ENCODE measurements at regions not wholly inside any gene's neighbourhood (a gene's known extent, or its start where the extent isn't known, plus 50 kb on each side); places are given as distances from the start of the nearest gene placed in this dataset.

DNA sequence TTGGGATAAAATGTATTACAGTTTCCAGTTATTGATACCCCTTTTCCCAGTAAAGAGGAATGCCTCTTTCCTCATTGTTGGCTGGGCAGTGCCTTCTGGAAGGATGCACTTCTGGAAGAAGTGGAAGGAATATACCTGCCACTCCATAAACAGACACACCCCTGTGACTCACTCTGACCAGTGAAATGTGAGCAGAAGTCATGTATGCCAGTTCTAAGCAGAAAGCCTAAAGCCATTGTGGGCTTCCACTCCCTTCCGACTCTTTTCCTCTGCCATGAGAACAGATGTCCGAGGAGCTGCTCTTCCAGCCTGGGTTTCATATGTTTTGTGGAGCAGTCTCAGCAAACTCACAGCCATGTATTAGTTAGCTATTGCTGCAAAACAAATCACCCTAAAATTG, 166.1 kb upstream of the SERP2 start:
- Mint-ChIP-seq H3K36me3 (peaks cover 0 to 6% of the 10 kb centered on the region in 2 donors), H3K27ac (no peak overlapping the region), H3K9me3 (peaks cover 5 to 14% of the 10 kb centered on the region in 2 donors)
- DNase-seq (ENCODE audit: low spot score in 2 of 2) (no peak), ATAC-seq (no peak)

DNA sequence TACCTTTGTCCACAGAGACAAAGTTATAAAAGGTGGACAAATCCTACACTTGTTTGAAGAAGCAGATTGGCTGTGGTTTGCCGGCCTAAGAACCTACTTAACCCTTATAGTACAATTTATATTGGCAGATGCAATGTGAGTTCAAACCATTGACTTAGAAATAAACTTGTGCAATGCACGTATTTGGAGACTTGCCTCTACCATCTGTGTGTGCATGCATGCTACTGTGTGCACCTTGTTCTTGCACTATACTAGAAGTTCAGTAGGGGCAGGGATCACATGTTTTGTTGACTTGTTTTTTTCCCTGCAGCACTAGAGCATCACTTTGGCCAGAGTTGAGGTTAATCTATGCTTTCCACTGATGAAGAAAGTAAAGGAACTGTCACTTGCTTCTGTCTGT, 163.1 kb upstream of the SERP2 start:
- no peak for ATAC-seq
- no peak for DNase-seq (ENCODE audit: low spot score in 2 of 2)
- Mint-ChIP-seq H3K9me3 (peaks cover 5 to 12% of the 10 kb centered on the region in 2 donors), H3K36me3 (peaks cover 0 to 5% of the 10 kb centered on the region in 2 donors), H3K27ac (no peak overlapping the region)

DNA sequence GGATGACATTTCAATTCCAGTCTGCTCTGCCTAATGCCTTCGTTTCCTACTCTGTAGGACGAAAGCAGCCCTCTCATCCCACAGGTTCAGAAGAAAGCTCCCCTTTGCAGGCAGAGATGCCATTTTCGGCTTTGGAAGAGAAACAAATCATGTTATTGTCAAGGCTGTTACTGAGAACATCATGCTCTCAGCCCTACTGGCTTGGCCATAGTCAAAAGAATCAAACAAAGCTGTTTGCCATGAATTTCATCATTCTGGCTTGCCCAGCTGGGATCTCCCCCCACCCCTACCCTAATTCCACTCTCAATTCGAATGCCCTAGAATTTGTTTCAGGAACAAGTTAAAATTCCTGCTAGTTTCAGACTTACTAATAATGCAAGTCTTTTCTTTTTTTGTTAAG, 162.3 kb upstream of the SERP2 start:
- Mint-ChIP-seq H3K36me3 (no peaks in the 10 kb centered on the region), H3K27ac (no peak overlapping the region), H3K9me3 (peaks cover 5 to 8% of the 10 kb centered on the region in 2 donors)
- ATAC-seq (no peak), DNase-seq (ENCODE audit: low spot score in 2 of 2) (no peak)

DNA sequence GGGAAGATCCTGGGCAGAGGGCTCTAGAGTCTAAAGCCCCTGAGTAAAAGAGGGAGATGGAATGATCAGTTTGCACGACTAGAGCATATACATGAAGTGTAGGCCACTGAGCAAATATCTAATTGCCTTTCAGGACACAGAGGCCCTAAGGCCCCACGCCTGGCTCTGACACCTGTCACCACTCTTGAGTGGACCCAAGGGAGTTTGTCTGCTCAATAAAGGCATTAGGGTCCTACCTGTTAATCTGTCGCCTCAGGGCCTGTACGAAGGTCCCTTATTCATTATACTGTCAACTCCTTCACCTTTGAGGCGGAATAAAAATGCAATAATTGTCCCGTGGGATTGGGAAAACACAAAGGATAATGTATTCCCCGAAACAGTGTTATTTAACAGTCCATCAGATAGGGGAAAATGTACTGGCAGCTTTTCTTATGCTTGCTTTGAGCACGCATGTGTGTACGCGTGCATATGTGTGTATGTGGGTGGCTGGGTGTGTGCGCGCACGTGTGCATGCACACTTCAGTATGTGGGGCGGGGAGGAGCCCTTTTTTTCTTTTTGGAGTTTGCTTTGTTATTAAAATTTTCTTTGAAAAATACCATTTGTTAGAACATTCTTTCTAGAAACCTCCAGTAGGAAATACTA, 161.8 kb upstream of the SERP2 start:
- DNase-seq (ENCODE audit: low spot score in 2 of 2) (no peak), ATAC-seq (no peak)
- Mint-ChIP-seq H3K9me3 (peaks cover 5 to 8% of the 10 kb centered on the region in 2 donors), H3K27ac (no peak overlapping the region), H3K36me3 (no peaks in the 10 kb centered on the region)

DNA sequence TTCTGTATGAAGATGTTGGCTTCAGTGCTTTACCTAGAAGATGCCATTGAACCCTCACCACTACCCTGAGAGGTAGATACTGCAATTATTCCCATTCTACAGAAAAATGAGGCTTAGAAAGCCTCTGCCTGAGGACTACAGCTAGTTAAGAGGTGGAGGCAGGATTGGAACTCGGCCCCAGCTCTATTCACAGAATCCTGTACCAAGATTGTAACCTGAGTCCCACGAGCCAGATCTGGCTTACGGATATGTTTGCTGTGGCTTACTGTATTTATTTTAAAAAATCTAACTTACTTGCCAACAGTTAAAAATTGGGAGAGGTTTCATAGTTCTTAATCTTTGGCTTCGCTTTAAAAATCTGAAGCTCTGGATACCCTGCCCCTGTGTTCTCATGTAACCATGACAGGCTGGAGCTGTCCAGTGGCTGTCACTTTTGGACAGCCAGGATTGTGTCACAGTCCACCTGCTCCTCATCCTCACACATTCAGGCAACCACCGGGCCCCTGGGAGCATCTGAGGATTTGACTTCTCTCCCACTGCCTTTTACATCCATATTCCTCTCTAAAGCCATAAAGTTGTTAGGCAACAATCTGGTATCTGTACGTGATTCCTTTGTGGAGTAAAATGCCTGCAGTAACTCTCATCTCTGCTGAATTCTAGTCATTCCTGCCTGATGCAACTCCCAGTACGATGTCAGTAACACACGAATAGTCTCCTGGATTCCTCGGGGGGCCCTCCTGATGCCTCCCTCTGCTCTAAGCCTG, 160.8 kb upstream of the SERP2 start:
- H3K9me3 Mint-ChIP-seq = peaks cover 3 to 4% of the 10 kb centered on the region in 2 donors
- DNase-seq (ENCODE audit: low spot score in 2 of 2) (no peak), ATAC-seq (no peak)
- H3K27ac Mint-ChIP-seq = no peak overlapping the region
- H3K36me3 Mint-ChIP-seq = no peaks in the 10 kb centered on the region

DNA sequence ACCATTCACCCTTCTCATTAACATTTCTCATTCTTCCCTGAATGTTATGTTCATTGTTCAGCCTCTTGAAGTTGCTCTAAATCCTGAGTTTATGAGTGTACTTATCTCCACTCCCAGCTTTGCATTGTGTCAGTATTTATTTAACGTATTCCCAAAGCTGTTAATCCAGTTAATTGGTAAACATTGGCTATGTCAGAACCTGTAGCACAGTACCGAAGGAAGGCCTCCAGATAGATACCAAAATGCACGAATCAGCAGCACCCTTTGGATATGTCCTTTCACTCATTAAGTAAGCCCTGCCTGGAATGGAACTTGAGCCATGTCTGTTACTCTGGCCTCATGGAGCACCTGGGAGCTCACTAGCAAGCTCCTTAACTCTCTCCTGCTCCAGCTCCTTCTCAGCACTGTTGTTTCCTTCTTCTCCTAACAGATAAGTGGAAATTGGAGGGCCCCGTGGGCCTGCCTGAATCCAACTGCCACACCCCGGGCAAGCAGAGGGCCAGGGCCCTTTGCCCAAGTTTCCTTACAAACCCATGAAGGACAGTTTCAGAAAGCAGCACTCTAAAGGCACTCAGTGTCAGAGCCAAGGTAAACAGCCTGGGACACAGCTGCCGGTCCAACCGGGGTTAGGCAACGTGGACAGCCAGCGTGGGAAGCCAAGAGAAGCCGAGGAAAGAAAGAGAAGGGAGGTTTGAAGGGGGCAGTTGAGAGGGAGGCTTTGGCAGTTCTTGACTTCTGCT, 155.0 kb upstream of the SERP2 start:
- H3K27ac Mint-ChIP-seq = no peak overlapping the region
- no peaks in the 10 kb centered on the region for H3K36me3 Mint-ChIP-seq
- no peak for ATAC-seq
- DNase-seq (ENCODE audit: low spot score in 2 of 2) = no peak
- H3K9me3 Mint-ChIP-seq = no peaks in the 10 kb centered on the region

DNA sequence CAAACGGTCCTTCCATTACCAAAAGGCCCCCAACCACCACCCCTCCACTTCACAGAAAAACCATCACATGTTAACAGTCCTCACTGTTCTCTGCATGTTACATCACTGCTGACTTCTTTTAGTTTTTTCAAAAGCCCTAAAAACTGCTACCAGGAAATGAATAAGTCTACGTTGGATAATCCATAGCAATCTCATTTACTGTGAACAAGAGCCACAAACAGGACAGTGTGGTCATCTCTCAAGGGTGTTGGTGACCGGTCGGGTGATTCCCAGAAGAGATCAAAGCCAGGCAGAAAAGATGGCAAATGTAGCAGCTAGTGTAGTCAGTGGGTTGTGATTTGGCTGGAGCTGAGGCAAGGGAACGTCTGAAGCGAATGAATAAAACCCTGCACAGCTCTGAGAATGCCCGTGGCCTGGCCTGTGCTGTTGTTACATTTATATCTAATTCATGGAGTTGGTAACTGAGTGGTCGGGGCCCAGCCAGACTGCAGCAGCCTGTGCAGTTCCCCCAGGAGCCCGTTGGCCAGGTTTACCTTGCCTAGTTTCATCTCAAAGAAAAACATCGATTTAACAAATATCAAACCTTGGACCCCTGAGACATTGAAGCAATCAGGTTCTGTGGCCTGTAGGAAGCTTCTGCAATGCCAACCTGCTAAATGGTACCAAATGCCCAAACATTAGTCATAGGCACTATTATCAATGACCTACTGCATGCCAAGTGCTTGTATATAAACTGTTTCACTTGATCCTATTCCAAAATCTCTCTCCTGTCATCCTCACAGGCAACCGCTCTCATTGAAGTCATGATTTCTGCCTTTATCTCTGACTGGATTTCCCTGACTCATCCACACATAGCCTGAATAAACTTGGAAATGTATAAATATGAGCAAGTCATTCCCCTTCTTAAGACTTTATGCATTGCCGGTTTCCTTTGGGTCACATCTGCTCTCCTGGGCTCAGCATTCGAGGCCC, 153.8 kb upstream of the SERP2 start:
- ATAC-seq (no peak), DNase-seq (ENCODE audit: low spot score in 2 of 2) (no peak)
- H3K36me3 Mint-ChIP-seq = no peaks in the 10 kb centered on the region
- no peak overlapping the region for H3K27ac Mint-ChIP-seq
- H3K9me3 Mint-ChIP-seq = no peaks in the 10 kb centered on the region

DNA sequence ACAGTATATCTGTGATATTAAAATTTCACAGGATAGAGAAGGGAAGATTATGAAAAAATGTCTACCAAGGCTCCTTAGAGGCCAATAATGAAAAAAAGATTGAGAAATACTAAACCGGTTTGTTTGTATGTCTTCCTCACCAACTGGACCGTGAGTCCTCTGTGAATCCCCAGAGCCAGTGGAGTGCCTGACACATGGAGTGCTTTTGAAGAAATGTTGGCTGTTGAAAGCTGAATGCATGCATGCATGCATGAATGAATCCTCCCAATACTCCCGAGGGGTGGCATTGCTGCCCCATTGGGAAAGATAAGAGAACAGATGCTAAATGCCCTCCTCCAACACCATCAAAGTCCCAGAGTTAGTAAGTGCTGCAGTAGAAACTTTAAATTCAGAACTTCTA, 152.7 kb upstream of the SERP2 start:
- Mint-ChIP-seq H3K27ac (no peak overlapping the region), H3K9me3 (no peaks in the 10 kb centered on the region), H3K36me3 (no peaks in the 10 kb centered on the region)
- ATAC-seq (no peak), DNase-seq (ENCODE audit: low spot score in 2 of 2) (no peak)

DNA sequence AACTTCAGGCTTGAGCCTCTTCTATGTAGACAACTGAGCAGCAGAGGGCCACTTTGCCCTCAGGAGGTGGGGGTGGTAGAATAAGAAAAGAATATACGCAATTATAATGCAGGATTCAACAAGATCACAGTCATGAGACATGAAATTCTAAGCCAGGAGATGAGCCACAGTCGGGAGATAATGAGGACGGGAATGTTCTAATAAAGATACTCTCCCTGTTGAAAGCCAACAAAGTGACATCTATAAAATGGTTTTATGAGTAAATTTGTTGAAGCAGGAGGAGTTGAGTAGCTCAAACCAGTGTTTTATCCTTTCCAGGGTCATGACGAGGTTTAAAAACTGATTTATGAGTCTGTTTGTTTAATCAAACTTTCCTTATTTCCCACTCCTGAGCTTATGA, 152.0 kb upstream of the SERP2 start:
- no peaks in the 10 kb centered on the region for H3K36me3 Mint-ChIP-seq
- H3K9me3 Mint-ChIP-seq = no peaks in the 10 kb centered on the region
- DNase-seq (ENCODE audit: low spot score in 2 of 2) (no peak), ATAC-seq (no peak)
- no peak overlapping the region for H3K27ac Mint-ChIP-seq

DNA sequence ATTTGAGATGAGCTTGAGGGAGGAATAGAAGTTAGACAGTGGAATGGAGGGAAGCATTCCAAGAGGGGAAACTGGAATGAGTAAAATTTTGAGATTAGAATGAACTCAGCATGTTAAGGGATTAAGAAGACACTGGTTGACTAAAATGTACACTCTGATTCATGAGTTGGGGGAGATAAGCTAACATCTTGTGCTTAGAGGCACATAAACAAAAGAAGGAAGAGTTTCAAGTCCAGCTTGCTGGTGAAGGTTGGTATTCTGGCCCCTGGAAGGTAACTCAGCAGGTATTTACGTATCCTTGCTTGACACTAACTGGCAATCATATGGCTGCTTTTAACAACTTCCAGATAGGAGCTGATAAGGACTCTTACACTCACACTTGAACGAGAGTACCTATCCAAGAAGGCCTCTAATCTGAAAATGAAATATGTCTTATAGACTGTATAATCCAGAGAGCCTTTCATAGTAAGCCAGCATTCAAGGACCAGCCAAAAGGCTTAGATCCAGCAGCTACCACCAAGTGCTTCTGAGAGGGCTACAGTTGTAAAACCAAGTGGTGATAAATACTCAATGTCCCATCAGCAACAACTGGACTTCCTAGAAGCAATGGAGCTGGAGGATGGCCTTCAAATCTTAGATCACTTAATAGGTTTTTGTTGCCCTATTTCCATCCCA, 149.7 kb upstream of the SERP2 start:
- no peaks in the 10 kb centered on the region for H3K36me3 Mint-ChIP-seq
- ATAC-seq (no peak), DNase-seq (ENCODE audit: low spot score in 2 of 2) (no peak)
- H3K27ac Mint-ChIP-seq = no peak overlapping the region
- H3K9me3 Mint-ChIP-seq = no peaks in the 10 kb centered on the region

DNA sequence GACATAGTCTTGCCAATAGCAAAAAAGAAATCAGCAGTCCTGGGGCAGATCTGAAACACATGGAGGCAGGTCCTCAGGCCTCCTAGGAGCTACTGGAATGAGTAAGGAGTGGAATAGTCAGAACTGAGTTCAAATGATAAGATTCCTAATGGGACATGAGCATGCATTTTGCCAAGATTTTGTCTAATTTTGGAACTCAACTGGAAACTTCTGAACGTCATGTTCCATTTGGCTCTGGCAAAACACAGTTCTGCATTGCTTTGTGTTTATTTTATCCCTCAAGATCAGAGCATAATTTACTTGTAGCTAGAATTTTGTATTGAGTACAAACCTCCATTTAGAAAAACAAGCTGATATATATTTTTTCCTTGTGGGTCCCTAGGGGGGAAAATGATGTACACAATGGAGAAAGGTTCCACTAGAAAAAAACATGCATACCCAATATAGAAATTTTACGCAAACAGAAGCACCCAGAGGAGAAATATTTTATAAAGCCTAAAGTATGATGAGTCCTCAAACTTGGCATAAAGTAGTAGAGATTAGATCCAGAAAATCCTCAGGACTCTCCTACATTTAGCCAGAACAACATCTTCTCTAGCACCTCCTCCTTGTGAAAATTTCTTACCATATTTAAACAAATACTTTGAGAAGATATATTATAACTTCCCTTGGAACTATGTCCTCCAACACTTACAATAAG, 149.0 kb upstream of the SERP2 start:
- DNase-seq (ENCODE audit: low spot score in 2 of 2) = no peak
- Mint-ChIP-seq H3K27ac (no peak overlapping the region), H3K36me3 (no peaks in the 10 kb centered on the region), H3K9me3 (no peaks in the 10 kb centered on the region)
- no peak for ATAC-seq

DNA sequence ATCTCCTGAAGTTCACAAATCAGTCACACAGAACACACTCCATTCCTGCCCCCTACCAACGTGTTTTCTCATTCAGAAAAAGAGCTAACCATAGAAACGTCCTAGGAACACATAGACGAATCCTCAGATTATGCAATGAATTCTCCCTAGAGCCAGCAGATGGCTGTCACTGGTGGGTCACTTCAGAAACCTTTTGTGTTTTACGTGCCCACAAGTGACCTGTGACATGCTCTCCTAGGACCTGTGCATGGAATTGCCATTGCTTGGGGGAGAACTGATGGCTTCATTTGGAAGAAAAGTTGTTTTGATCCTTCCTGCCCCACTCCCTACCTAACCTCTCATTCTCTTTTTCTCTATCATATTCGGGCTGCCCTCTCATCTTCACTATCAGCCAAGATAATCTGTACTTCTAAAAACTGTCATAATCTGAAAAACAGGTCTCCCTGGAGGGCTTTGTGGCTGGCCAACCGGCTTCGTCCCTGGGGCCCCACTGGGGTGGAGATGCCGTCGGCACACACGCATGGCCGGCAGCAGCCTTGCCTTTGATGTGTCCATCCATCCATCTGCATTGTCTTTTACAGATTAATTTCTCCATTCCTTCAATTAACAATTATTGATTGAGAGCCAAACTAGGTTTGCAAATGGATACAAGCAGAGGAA, 144.1 kb upstream of the SERP2 start:
- ATAC-seq = no peak
- H3K27ac Mint-ChIP-seq = no peak overlapping the region
- H3K36me3 Mint-ChIP-seq = no peaks in the 10 kb centered on the region
- DNase-seq (ENCODE audit: low spot score in 2 of 2) = no peak
- no peaks in the 10 kb centered on the region for H3K9me3 Mint-ChIP-seq

DNA sequence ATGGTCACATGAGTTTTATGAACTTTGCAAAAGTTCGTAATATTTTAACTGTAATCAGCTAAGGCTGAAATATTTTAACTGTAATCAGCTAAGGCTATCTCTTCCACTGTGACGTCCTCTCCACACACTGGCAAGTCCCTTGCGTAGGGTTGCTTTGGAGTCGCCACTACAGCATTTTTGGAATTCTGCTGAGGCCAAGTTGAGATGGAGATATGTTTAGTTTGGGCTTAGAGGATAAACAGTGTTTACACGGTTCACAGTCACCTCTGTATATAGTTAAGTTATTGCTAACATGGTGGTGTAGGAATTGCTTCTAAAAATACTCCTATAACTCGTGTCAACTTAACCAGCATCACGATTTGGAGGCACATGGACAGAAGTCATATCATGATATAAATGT, 143.6 kb upstream of the SERP2 start:
- ATAC-seq = no peak
- no peaks in the 10 kb centered on the region for H3K9me3 Mint-ChIP-seq
- no peak for DNase-seq (ENCODE audit: low spot score in 2 of 2)
- H3K27ac Mint-ChIP-seq = no peak overlapping the region
- H3K36me3 Mint-ChIP-seq = no peaks in the 10 kb centered on the region

DNA sequence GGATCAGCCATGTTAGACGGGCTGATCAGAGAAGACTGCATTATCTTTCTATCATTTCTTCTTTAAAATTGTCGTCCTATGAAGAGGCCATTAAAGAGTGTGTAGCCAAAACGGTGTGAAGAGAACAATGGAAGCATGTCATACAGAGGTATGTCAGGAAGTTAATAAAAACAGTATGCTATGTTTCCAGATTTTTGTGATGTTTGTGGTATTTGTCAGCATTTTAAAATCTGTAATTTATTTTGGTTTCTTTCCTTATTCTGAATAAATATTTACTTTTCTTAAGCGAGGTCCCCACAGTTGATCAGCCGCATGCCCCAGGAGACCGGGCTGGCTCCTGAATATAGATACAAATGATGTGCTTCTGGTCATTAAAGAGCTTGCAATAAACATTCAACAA, 142.9 kb upstream of the SERP2 start:
- ATAC-seq = no peak
- no peak for DNase-seq (ENCODE audit: low spot score in 2 of 2)
- H3K9me3 Mint-ChIP-seq = no peaks in the 10 kb centered on the region
- no peaks in the 10 kb centered on the region for H3K36me3 Mint-ChIP-seq
- no peak overlapping the region for H3K27ac Mint-ChIP-seq

DNA sequence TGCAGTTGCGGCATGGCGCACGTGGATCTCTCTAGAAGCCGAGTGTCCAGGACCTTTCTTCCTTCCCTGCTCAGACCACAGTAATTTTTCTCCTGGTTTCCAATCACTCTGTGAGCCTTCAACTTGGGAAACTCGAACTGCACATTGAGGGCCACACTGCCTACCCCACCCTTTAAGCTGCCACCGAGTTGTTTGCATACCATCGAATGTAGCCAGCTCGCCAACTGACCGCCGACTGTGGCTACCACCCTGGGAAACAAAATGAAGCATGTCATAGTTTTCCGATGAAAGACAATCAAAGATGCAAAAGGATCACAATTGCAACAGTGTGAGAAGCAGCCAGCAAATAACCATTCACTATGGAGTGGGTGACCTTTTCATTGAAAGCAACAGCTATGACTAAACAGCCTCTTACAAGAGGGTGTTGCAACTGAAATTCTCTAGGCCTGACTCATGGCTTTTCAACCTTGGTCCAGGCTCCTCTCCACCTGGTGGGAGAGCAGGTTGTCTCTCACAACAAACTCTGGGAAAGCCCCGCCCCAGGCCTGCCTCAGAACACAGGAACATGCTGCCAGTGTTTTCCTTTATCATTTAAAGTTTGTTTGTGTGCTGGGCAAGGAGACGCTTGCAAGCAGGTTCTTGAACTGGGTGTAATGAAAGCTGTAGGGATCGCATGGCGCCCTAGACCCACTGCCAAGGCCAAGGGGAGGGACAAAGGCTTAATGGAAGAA, 141.7 kb upstream of the SERP2 start:
- ATAC-seq (peak; percentile 94 to 95), DNase-seq (ENCODE audit: low spot score in 2 of 2) (no peak)
- no peaks in the 10 kb centered on the region for H3K36me3 Mint-ChIP-seq
- H3K9me3 Mint-ChIP-seq = no peaks in the 10 kb centered on the region
- no peak overlapping the region for H3K27ac Mint-ChIP-seq
